Suprapubic skin (tissue), 4 donors: ENCODE measurements at regions not wholly inside any gene's neighbourhood (a gene's known extent, or its start where the extent isn't known, plus 50 kb on each side); places are given as distances from the start of the nearest gene placed in this dataset.
A peak's percentile ranks its signal among the peaks of the same experiment; 100 is the strongest.

Experiments used
- DNase-seq, 2 donors: peaks; one replicate each; pipeline ENCODE4 v3.0.0-alpha.2; 2019; ENCODE audit warnings: low spot score in 2 of 2
- H3K27ac ChIP-seq: fragments of 200-600 bp; sonication (generic); one replicate; pipeline ENCODE4 v1.5.1; 2019
- H3K27me3 ChIP-seq: fragments of 200-600 bp; sonication (generic); one replicate; pipeline ENCODE4 v1.5.1; 2019
- H3K36me3 ChIP-seq: fragments of 200-600 bp; sonication (generic); one replicate; pipeline ENCODE4 v1.5.1; 2019
- H3K4me1 ChIP-seq: fragments of 200-600 bp; sonication (generic); one replicate; pipeline ENCODE4 v1.5.1; 2019
- H3K4me3 ChIP-seq: fragments of 200-600 bp; sonication (generic); one replicate; pipeline ENCODE4 v1.5.1; 2019; ENCODE audit warnings: mild to moderate bottlenecking
- H3K9me3 ChIP-seq: fragments of 200-600 bp; sonication (generic); one replicate; pipeline ENCODE4 v1.5.1; 2019
- CTCF ChIP-seq, 2 donors: fragments of 200-600 bp in 1 of 2; fragments of 450-650 bp in 1 of 2; sonication (generic) in 1 of 2; IDR thresholded peaks; one replicate each; pipeline ENCODE4 v1.5.1; 2016 to 2019; ENCODE audit warnings: antibody characterized with exemption in 2 of 2, mild to moderate bottlenecking in 1 of 2, moderate library complexity in 1 of 2
- EP300 ChIP-seq: sonication (generic); formaldehyde crosslinking; IDR thresholded peaks from one replicate; pipeline ENCODE4 v1.6.1; 2017; ENCODE audit warnings: antibody characterized with exemption
- POLR2A ChIP-seq, 2 donors: fragments of 450-650 bp; IDR thresholded peaks; one replicate each; pipeline ENCODE4 v1.6.1; 2017; ENCODE audit warnings: antibody characterized with exemption in 2 of 2, mild to moderate bottlenecking in 2 of 2, moderate library complexity in 2 of 2
- POLR2AphosphoS5 ChIP-seq, 3 donors: sonication (generic); formaldehyde crosslinking; IDR thresholded peaks; one replicate each; pipeline ENCODE4 v1.6.1; 2017; ENCODE audit warnings: antibody characterized with exemption in 3 of 3
- WGBS: methylation state at CpG from one replicate; pipeline ENCODE4 v1.1.5; 2018; 5-methylcytosine and 5-hydroxymethylcytosine counted together

DNA sequence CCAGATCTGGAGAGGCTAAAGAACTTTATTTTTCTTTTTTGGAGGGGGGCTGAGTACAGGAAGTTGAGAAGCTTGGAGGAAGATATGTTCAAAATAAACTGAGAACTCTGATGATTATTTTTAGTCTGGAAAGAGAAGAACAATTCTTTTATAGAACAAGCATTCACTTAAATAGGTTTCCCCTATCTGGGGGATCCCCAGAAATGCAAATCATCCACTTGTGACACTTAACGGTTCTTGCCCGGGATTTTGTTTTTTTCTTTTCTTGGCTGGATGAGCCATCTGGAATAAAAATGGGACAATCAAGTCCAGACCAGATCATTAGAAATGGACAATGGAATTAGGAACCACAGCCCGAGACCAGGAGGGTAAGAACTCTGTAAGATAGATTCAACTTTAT is 95.9 kb upstream of the EGR2 start:
- Histone ChIP-seq H3K4me3 (no peak overlapping the region), H3K4me1 (peaks cover 8% of the 10 kb centered on the region), H3K27me3 (no peaks in the 10 kb centered on the region), H3K36me3 (no peaks in the 10 kb centered on the region), H3K27ac (no peak overlapping the region), H3K9me3 (no peaks in the 10 kb centered on the region)
- no peak for TF ChIP-seq EP300
- no peak for TF ChIP-seq POLR2AphosphoS5 (IDR thresholded peaks at IDR 0.05)
- WGBS: 64% methylated on average over 3 of the region's 3 CpGs
- no peak for DNase-seq

- TF ChIP-seq POLR2AphosphoS5 (IDR thresholded peaks at IDR 0.05) (no peak), POLR2A (IDR thresholded peaks at IDR 0.05) (no peak), EP300 (no peak), CTCF (IDR thresholded peaks at IDR 0.05) (no peak)
- no peak overlapping the region for H3K4me3 ChIP-seq
- H3K9me3 ChIP-seq: no peaks in the 10 kb centered on the region
- no peak for DNase-seq
- no peak overlapping the region for H3K27ac ChIP-seq
- 79% methylated on average over 11 of the region's 11 CpGs for WGBS
- H3K4me1 ChIP-seq: peaks cover 5% of the 10 kb centered on the region
- no peaks in the 10 kb centered on the region for H3K27me3 ChIP-seq
- no peaks in the 10 kb centered on the region for H3K36me3 ChIP-seq
Observed at GRCh38 chr10:62911210-62911963, 95.2 kb upstream of the EGR2 start.

- Histone ChIP-seq H3K4me1 (peaks cover 6% of the 10 kb centered on the region), H3K27me3 (no peaks in the 10 kb centered on the region), H3K4me3 (no peak overlapping the region), H3K27ac (no peak overlapping the region), H3K9me3 (no peaks in the 10 kb centered on the region), H3K36me3 (no peaks in the 10 kb centered on the region)
- TF ChIP-seq CTCF (IDR thresholded peaks at IDR 0.05): no peak
- TF ChIP-seq POLR2AphosphoS5 (IDR thresholded peaks at IDR 0.05): no peak
- no peak for TF ChIP-seq POLR2A (IDR thresholded peaks at IDR 0.05)
- WGBS: 88% methylated on average over 8 of the region's 8 CpGs
- DNase-seq: no peak
Observed at GRCh38 chr10:62907470-62908212, 91.5 kb upstream of the EGR2 start.

DNA sequence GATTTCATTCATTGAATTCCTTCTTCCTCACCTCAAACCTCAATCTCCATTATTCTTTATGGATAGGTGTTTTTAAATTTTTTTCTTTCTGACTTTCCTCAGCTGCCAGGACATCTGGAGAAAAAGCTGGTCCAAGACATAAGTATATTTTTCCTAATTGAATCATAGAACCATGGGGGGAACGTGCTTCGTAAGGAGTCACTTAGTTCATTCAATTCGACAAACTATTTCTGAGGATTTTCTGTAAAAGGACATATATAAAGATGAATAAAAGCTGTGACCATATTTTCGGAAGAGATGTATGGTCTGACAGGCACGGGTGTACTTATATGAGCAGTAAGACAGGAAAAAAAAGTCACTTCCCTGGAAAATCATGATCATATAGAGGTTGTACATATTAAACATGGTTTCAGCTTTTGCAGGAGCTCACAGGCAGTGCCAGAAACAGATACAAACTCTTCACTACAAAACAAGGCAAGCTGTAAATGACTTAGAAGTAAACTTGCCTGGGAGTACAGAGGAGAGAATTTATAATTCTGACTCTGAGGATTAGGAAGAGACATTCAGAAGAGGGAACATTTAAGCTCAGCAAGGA is 88.2 kb upstream of the EGR2 start:
- Histone ChIP-seq H3K4me3 (no peak overlapping the region), H3K36me3 (no peaks in the 10 kb centered on the region), H3K9me3 (no peaks in the 10 kb centered on the region), H3K4me1 (peaks cover 6% of the 10 kb centered on the region), H3K27me3 (no peaks in the 10 kb centered on the region), H3K27ac (peak overlapping the region; percentile 24)
- TF ChIP-seq POLR2AphosphoS5 (IDR thresholded peaks at IDR 0.05): no peak
- DNase-seq: no peak
- WGBS: 74% methylated on average over 5 of the region's 5 CpGs

DNA sequence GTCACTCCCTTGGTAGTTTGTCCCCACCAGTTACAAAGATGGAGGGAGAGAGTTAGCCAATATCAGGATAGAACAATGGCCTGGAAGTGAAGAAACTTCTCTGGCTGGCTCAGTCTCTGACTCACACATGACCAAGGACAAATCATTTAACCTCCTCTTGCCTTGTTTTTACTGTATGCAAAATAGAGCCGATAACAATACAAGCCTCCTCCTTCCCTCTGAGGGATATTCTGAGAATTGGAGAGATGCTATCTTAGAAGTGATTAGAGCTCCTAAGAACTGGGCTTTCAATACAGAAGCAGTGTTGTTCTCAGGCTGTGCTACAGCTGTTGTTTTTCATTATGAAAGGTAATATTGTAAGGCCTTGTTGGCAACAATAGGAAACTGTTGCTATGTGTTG is 87.7 kb upstream of the EGR2 start:
- TF ChIP-seq POLR2A (IDR thresholded peaks at IDR 0.05) (no peak), EP300 (no peak), CTCF (IDR thresholded peaks at IDR 0.05) (no peak), POLR2AphosphoS5 (IDR thresholded peaks at IDR 0.05) (no peak)
- no peaks in the 10 kb centered on the region for H3K27me3 ChIP-seq
- no peak for DNase-seq
- WGBS: 40% methylated on average over 1 of the region's 1 CpG
- no peaks in the 10 kb centered on the region for H3K36me3 ChIP-seq
- peak overlapping the region; percentile 18 for H3K27ac ChIP-seq
- H3K9me3 ChIP-seq: no peaks in the 10 kb centered on the region
- H3K4me1 ChIP-seq: peaks cover 6% of the 10 kb centered on the region
- H3K4me3 ChIP-seq: no peak overlapping the region
